ENCODE measurements at regions not wholly inside any gene's neighbourhood (a gene's known extent, or its start where the extent isn't known, plus 50 kb on each side); places are given as distances from the start of the nearest gene placed in this dataset.

- intact Hi-C loops (cut with DNase I, micrococcal nuclease) = no loop called here
Measured at GRCh38 chr2:236796236-236796635, 226.6 kb downstream of the ACKR3 start.

GRCh38 chr2:236797411-236797810, 227.8 kb downstream of the ACKR3 start:
- no peak for DNase-seq

More at GRCh38 chr2:236796236-236796635, 226.6 kb downstream of the ACKR3 start:
- ATAC-seq (no peak), DNase-seq (no peak)
- Histone ChIP-seq H3K4me3 (no peak overlapping the region), H3K4me1 (ENCODE audit: low read depth) (no peaks in the 10 kb centered on the region), H3K9me3 (no peaks in the 10 kb centered on the region), H3K36me3 (ENCODE audit: low read depth) (no peaks in the 10 kb centered on the region)
- TF ChIP-seq CTCF (IDR thresholded peaks at IDR 0.05) = no peak

GRCh38 chr2:236798491-236798890, 228.9 kb downstream of the ACKR3 start:
- H3K9me3 ChIP-seq = no peaks in the 10 kb centered on the region
- ATAC-seq (no peak), DNase-seq (no peak)
- intact Hi-C loops (cut with DNase I, micrococcal nuclease) = no loop called here
- no peak overlapping the region for H3K4me3 ChIP-seq
- no peaks in the 10 kb centered on the region for H3K36me3 ChIP-seq (ENCODE audit: low read depth)
- no peak for TF ChIP-seq CTCF (IDR thresholded peaks at IDR 0.05)
- H3K4me1 ChIP-seq (ENCODE audit: low read depth) = no peaks in the 10 kb centered on the region

More at GRCh38 chr2:236797411-236797810, 227.8 kb downstream of the ACKR3 start:
- Histone ChIP-seq H3K9me3 (no peaks in the 10 kb centered on the region), H3K4me3 (no peak overlapping the region), H3K36me3 (ENCODE audit: low read depth) (no peaks in the 10 kb centered on the region), H3K4me1 (ENCODE audit: low read depth) (no peaks in the 10 kb centered on the region)
- intact Hi-C loops (cut with DNase I, micrococcal nuclease) = no loop called here
- no peak for ATAC-seq
- no peak for TF ChIP-seq CTCF (IDR thresholded peaks at IDR 0.05)

GRCh38 chr2:236799391-236800026, 229.9 kb downstream of the ACKR3 start:
- no peak for TF ChIP-seq CTCF (IDR thresholded peaks at IDR 0.05)
- ATAC-seq (no peak), DNase-seq (no peak)
- H3K36me3 ChIP-seq (ENCODE audit: low read depth) = no peaks in the 10 kb centered on the region
- no peaks in the 10 kb centered on the region for H3K9me3 ChIP-seq
- H3K4me3 ChIP-seq = no peak overlapping the region
- intact Hi-C loops (cut with DNase I, micrococcal nuclease) = no loop called here
- no peaks in the 10 kb centered on the region for H3K4me1 ChIP-seq (ENCODE audit: low read depth)

GRCh38 chr2:236802862-236803261, 233.2 kb downstream of the ACKR3 start:
- no peak overlapping the region for H3K4me3 ChIP-seq
- ATAC-seq (no peak), DNase-seq (no peak)
- H3K4me1 ChIP-seq (ENCODE audit: low read depth) = no peaks in the 10 kb centered on the region
- TF ChIP-seq CTCF (IDR thresholded peaks at IDR 0.05) = no peak
- H3K36me3 ChIP-seq (ENCODE audit: low read depth) = no peaks in the 10 kb centered on the region
- peaks cover 4% of the 10 kb centered on the region for H3K9me3 ChIP-seq
- intact Hi-C loops (cut with DNase I, micrococcal nuclease) = no loop called here

- Histone ChIP-seq H3K4me3 (no peak overlapping the region), H3K4me1 (ENCODE audit: low read depth) (no peaks in the 10 kb centered on the region), H3K9me3 (peaks cover 5% of the 10 kb centered on the region), H3K36me3 (ENCODE audit: low read depth) (no peaks in the 10 kb centered on the region)
- intact Hi-C loops (cut with DNase I, micrococcal nuclease) = no loop called here
- TF ChIP-seq CTCF (IDR thresholded peaks at IDR 0.05) = no peak
- ATAC-seq (no peak), DNase-seq (no peak)
Measured at GRCh38 chr2:236803621-236804020, 234.0 kb downstream of the ACKR3 start.

Measured in mucosa of descending colon (tissue), 3 donors.